SK-N-SH treated with all-trans-retinoic acid at 6 μM for 48 hours (cell line): ENCODE measurements at regions not wholly inside any gene's neighbourhood (a gene's known extent, or its start where the extent isn't known, plus 50 kb on each side); places are given as distances from the start of the nearest gene placed in this dataset.

Experiments used
- ATAC-seq: fragments of 200-7000 bp; cut with Tn5 transposase; 3 replicates; pipeline ENCODE4 v1.9.1; 2020; ENCODE audit warnings: mild to moderate bottlenecking, moderate library complexity
- ARNTL ChIP-seq: fragments of 450-650 bp; formaldehyde crosslinking; IDR thresholded peaks from 2 replicates; pipeline ENCODE4 v1.5.0; 2020; ENCODE audit warnings: low read depth, mild to moderate bottlenecking, moderate library complexity, borderline replicate concordance
- BACH2 ChIP-seq: fragments of 250-450 bp; sonication (Bioruptor Pico); IDR thresholded peaks from 2 replicates; pipeline ENCODE4 v1.9.0; 2021; ENCODE audit warnings: mild to moderate bottlenecking, borderline replicate concordance
- CREB5 ChIP-seq: fragments of 250-450 bp; sonication (Bioruptor Pico); IDR thresholded peaks from 2 replicates; pipeline ENCODE4 v1.5.1; 2020; ENCODE audit warnings: low read depth, mild to moderate bottlenecking, moderate library complexity
- ISL1 ChIP-seq: fragments of 250-450 bp; sonication (Bioruptor Pico); IDR thresholded peaks from 2 replicates; pipeline ENCODE4 v2.1.2; 2022; ENCODE audit warnings: mild to moderate bottlenecking, moderate library complexity
- OSR1 ChIP-seq: fragments of 250-450 bp; sonication (Bioruptor Pico); IDR thresholded peaks from 2 replicates; pipeline ENCODE4 v1.8.0; 2022; ENCODE audit warnings: moderate library complexity, mild to moderate bottlenecking, inconsistent platforms
- POU6F1 ChIP-seq: fragments of 250-450 bp; sonication (Bioruptor Pico); IDR thresholded peaks from 2 replicates; pipeline ENCODE4 v1.8.0; 2021; ENCODE audit warnings: low read depth, mild to moderate bottlenecking, moderate library complexity, borderline replicate concordance
- PPARA ChIP-seq: fragments of 250-450 bp; sonication (Bioruptor Pico); IDR thresholded peaks from 2 replicates; pipeline ENCODE4 v1.5.0; 2020; ENCODE audit warnings: mild to moderate bottlenecking, borderline replicate concordance
- RARB ChIP-seq: fragments of 250-450 bp; sonication (Bioruptor Pico); IDR thresholded peaks from 2 replicates; pipeline ENCODE4 v1.8.0; 2021; ENCODE audit warnings: mild to moderate bottlenecking, moderate library complexity
- SNAI2 ChIP-seq: fragments of 250-450 bp; sonication (Bioruptor Pico); IDR thresholded peaks from 2 replicates; pipeline ENCODE4 v1.5.0; 2020; ENCODE audit warnings: mild to moderate bottlenecking, moderate library complexity
- ZC3H10 ChIP-seq: fragments of 250-450 bp; sonication (Bioruptor Pico); IDR thresholded peaks from 2 replicates; pipeline ENCODE4 v1.5.1; 2021; ENCODE audit warnings: mild to moderate bottlenecking, moderate library complexity
- ZFP3 ChIP-seq: fragments of 250-450 bp; sonication (Bioruptor Pico); IDR thresholded peaks from 2 replicates; pipeline ENCODE4 v1.5.0; 2020; ENCODE audit warnings: mild to moderate bottlenecking, moderate library complexity
- ZNF565 ChIP-seq: fragments of 450-650 bp; formaldehyde crosslinking; conservative IDR thresholded peaks from 2 replicates; pipeline ENCODE4 v1.5.0; 2020; ENCODE audit warnings: low read depth, mild to moderate bottlenecking, moderate library complexity
- ZNF8 ChIP-seq: fragments of 450-650 bp; formaldehyde crosslinking; IDR thresholded peaks from 2 replicates; pipeline ENCODE4 v1.5.0; 2020; ENCODE audit warnings: mild to moderate bottlenecking, moderate library complexity
- TF ChIP-seq, protein P1 (sequence below): fragments of 250-450 bp; sonication (Bioruptor Pico); IDR thresholded peaks from 2 replicates; pipeline ENCODE4 v1.5.0; 2020; ENCODE audit warnings: mild to moderate bottlenecking, moderate library complexity
- TF ChIP-seq, protein P2 (sequence below): fragments of 250-450 bp; sonication (Bioruptor Pico); IDR thresholded peaks from 2 replicates; pipeline ENCODE4 v1.5.1; 2021; ENCODE audit warnings: mild to moderate bottlenecking, moderate library complexity
- TF ChIP-seq, protein P3 (sequence below): fragments of 250-450 bp; sonication (Bioruptor Pico); IDR thresholded peaks from 2 replicates; pipeline ENCODE4 v1.8.0; 2020; ENCODE audit warnings: mild to moderate bottlenecking, moderate library complexity, borderline replicate concordance

DNA sequence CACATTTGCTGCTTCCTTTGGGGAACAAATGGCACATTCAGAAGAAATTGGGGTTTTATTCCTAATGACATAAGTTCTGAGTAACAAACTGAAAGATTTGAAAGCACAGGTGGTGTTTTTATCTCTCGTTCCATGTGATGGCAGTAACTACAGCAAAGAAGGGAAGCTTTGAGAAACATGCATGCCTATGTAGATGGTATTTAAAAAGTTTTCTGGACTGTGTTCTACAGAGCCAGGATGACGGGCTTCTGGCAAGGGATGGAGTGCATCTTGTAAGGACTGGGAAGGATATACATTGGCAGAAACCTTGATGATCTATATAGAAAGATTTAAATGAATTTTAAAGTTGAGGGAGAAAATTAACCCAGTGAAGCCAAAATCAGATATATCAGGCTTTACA, 362.2 kb upstream of the ROPN1 start:
- ATAC-seq: no peak
- TF ChIP-seq ISL1 (CRISPR knock-in tag): no peak
- TF ChIP-seq PPARA: no peak

DNA sequence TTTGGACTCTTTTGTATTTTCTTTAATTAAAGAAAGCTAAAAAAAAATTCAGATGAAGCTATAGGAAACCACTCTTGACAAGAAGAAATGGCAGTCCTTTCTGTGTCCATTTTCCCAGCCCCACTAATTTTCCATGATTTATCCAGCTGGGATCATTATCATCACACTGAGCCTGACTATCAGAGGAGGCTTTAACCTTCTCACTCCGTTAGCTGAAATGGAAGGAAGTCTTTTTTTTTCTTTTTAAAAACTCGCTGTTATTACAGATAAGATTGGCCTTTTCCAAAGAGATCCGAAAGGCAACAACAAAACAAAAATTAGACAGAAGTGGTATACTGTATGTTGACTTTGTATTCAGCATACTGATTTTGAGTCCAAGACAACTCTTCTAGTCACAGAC, 366.2 kb upstream of the ROPN1 start:
- no peak for TF ChIP-seq CREB5 (CRISPR knock-in tag)
- ATAC-seq: no peak

DNA sequence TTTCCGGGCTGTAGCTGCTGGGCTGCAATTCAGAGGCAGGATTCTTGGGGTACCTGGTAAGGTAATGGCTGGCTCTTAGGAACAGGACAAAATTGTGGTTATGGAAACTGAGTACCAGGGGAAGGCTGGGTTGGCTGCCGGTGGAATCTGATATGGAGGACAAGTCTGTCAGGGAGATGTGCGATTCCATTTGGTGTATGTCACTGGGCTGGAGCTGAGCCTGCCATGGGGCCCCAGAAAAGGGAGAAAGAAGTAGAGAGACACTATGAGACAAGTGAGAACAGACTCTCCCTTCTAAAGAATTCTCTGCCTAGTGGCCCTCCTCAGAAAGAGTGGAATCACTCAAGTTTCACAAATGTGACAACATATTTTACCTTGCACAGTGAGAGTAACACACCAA, 368.2 kb upstream of the ROPN1 start:
- TF ChIP-seq SNAI2 (CRISPR knock-in tag) (no peak), ZNF565 (CRISPR knock-in tag) (no peak)
- TF ChIP-seq, all 23 proteins: peak for 0
- ATAC-seq: no peak

- TF ChIP-seq ARNTL (CRISPR knock-in tag) (no peak), OSR1 (CRISPR knock-in tag) (no peak), RARB (no peak), ZFP3 (no peak), BACH2 (CRISPR knock-in tag) (no peak), ZC3H10 (CRISPR knock-in tag) (no peak), ISL1 (CRISPR knock-in tag) (no peak)
- TF ChIP-seq, protein P1, sequence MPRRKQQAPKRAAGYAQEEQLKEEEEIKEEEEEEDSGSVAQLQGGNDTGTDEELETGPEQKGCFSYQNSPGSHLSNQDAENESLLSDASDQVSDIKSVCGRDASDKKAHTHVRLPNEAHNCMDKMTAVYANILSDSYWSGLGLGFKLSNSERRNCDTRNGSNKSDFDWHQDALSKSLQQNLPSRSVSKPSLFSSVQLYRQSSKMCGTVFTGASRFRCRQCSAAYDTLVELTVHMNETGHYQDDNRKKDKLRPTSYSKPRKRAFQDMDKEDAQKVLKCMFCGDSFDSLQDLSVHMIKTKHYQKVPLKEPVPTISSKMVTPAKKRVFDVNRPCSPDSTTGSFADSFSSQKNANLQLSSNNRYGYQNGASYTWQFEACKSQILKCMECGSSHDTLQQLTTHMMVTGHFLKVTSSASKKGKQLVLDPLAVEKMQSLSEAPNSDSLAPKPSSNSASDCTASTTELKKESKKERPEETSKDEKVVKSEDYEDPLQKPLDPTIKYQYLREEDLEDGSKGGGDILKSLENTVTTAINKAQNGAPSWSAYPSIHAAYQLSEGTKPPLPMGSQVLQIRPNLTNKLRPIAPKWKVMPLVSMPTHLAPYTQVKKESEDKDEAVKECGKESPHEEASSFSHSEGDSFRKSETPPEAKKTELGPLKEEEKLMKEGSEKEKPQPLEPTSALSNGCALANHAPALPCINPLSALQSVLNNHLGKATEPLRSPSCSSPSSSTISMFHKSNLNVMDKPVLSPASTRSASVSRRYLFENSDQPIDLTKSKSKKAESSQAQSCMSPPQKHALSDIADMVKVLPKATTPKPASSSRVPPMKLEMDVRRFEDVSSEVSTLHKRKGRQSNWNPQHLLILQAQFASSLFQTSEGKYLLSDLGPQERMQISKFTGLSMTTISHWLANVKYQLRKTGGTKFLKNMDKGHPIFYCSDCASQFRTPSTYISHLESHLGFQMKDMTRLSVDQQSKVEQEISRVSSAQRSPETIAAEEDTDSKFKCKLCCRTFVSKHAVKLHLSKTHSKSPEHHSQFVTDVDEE (CRISPR knock-in tag): no peak
- TF ChIP-seq, protein P2, sequence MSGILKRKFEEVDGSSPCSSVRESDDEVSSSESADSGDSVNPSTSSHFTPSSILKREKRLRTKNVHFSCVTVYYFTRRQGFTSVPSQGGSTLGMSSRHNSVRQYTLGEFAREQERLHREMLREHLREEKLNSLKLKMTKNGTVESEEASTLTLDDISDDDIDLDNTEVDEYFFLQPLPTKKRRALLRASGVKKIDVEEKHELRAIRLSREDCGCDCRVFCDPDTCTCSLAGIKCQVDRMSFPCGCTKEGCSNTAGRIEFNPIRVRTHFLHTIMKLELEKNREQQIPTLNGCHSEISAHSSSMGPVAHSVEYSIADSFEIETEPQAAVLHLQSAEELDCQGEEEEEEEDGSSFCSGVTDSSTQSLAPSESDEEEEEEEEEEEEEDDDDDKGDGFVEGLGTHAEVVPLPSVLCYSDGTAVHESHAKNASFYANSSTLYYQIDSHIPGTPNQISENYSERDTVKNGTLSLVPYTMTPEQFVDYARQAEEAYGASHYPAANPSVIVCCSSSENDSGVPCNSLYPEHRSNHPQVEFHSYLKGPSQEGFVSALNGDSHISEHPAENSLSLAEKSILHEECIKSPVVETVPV (CRISPR knock-in tag): no peak
- ATAC-seq: no peak
These were observed 368.6 kb upstream of the ROPN1 start for GRCh38 chr3:124360563-124360962.

DNA sequence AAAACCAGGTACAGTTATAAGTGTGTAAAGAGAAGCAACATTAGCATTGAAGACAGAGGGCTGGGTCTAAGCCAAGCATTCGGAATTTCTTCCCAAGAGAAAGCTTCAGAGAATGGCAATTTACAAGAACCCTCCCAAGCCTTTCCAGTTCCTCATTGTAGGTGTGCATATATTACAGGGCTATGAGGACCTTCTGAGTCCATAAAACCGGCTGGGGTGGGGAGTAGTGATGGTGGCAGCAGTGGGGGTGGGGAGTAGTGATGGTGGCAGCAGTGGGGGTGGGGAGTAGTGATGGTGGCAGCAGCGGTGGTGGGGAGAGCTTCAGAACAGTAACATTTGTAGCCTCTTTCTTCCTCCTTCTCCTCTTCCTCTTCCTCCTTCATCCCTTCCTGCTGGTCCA, 368.7 kb upstream of the UMPS start:
- no peak for ATAC-seq

More for the DNA sequence above, 368.7 kb upstream of the UMPS start:
- TF ChIP-seq OSR1 (CRISPR knock-in tag) (no peak), ISL1 (CRISPR knock-in tag) (no peak), ARNTL (CRISPR knock-in tag) (no peak), RARB (no peak), PPARA (no peak), ZNF8 (no peak), POU6F1 (no peak)
- TF ChIP-seq, protein P1 (CRISPR knock-in tag): no peak
- TF ChIP-seq, protein P3, sequence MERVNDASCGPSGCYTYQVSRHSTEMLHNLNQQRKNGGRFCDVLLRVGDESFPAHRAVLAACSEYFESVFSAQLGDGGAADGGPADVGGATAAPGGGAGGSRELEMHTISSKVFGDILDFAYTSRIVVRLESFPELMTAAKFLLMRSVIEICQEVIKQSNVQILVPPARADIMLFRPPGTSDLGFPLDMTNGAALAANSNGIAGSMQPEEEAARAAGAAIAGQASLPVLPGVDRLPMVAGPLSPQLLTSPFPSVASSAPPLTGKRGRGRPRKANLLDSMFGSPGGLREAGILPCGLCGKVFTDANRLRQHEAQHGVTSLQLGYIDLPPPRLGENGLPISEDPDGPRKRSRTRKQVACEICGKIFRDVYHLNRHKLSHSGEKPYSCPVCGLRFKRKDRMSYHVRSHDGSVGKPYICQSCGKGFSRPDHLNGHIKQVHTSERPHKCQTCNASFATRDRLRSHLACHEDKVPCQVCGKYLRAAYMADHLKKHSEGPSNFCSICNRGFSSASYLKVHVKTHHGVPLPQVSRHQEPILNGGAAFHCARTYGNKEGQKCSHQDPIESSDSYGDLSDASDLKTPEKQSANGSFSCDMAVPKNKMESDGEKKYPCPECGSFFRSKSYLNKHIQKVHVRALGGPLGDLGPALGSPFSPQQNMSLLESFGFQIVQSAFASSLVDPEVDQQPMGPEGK (CRISPR knock-in tag): no peak
- TF ChIP-seq, protein P2 (CRISPR knock-in tag): no peak
